ENCODE measurements at regions not wholly inside any gene's neighbourhood (a gene's known extent, or its start where the extent isn't known, plus 50 kb on each side); places are given as distances from the start of the nearest gene placed in this dataset.

- no peak for TF ChIP-seq GATA3 (IDR thresholded peaks at IDR 0.05; ENCODE audit: low read depth, low read length)
Observed at GRCh38 chr2:160576054-160576499, 82.5 kb upstream of the RBMS1 start.

DNA sequence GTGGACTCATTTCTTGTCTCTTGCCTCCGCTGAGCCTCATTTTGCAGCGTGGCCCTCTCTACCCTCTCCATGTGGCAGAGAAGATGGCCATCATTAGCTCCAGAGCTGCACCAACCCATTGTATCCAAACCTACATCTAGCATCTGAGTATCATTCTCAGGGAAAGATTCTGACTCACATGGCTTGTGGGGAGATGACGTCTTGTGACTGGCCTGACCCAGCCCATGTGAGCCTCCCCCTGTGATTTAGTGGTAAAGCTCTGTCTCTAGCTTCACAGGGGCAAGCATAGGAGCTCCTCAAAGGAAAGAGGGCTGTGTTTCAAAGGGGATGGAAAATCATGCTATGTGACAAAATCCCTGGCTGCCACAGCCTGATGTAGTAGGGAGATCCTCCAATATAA, 87.4 kb upstream of the RBMS1 start:
- no peak for TF ChIP-seq GATA2 (IDR thresholded peaks at IDR 0.05; ENCODE audit: low read depth, low read length)
- TF ChIP-seq GATA3 (IDR thresholded peaks at IDR 0.05; ENCODE audit: low read depth, low read length): no peak

DNA sequence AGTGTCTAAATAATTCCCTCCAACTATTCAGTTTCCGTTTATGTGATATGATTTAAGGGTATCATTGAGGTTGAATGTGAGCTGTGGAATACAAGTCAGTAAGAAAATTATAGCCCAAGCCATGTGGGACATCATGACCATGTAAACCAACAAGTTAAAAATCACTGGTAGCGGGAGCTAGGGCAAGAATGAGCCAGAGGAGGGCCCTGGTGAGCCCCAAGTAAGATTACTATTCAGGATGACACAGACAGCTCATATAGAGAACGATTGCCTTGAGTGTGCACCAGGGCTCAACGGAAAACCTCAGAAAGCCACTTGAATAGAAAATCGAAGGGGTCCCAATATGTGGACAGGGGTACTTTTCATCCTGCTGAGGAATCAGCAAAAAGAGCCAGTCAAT, 87.8 kb upstream of the RBMS1 start:
- no peak for TF ChIP-seq GATA3 (IDR thresholded peaks at IDR 0.05; ENCODE audit: low read depth, low read length)
- no peak for TF ChIP-seq GATA2 (IDR thresholded peaks at IDR 0.05; ENCODE audit: low read depth, low read length)

GRCh38 chr2:160582081-160582480, 88.5 kb upstream of the RBMS1 start:
- TF ChIP-seq GATA3 (IDR thresholded peaks at IDR 0.05; ENCODE audit: low read depth, low read length) (no peak), GATA2 (IDR thresholded peaks at IDR 0.05; ENCODE audit: low read depth, low read length) (no peak)

GRCh38 chr2:160582490-160583145, 89.0 kb upstream of the RBMS1 start:
- TF ChIP-seq GATA2 (IDR thresholded peaks at IDR 0.05; ENCODE audit: low read depth, low read length): no peak
- TF ChIP-seq GATA3 (IDR thresholded peaks at IDR 0.05; ENCODE audit: low read depth, low read length): no peak

GRCh38 chr2:160583146-160583535, 89.5 kb upstream of the RBMS1 start:
- no peak for TF ChIP-seq GATA3 (IDR thresholded peaks at IDR 0.05; ENCODE audit: low read depth, low read length)
- no peak for TF ChIP-seq GATA2 (IDR thresholded peaks at IDR 0.05; ENCODE audit: low read depth, low read length)

DNA sequence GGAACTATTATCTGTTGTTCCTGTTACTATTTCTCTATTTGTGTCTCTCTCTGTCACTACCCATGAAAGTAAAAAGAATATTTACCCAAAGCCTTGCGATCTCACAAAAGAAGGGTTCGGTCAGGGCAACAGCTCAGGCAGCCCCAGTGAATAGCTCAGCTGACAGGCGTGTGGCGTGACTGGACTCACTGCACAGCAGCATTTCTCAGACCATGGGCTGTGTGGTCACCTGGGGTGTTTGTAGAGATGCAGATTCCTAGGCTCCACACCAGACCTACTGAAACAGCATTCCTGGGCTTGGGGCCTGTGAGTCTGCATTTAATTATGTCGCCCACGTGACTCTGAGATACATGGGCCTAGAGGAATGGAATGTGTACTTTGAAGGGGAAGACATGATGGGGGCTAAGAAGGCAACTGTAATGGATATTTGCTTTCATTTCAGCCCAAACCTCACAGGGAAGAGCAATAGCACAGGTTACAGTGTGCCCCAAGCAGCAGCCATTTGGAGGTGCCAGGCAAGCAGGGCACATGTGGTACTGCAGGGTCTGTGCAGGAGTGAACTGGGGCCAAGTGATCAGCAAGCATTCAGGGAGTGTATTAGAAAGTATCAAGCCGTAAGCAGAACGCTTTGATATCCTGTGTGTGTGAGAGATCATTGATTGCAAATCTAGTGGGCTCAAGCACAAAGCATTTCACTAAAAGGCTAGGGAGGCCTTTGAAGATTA, 90.4 kb upstream of the RBMS1 start:
- TF ChIP-seq GATA2 (IDR thresholded peaks at IDR 0.05; ENCODE audit: low read depth, low read length) (no peak), GATA3 (IDR thresholded peaks at IDR 0.05; ENCODE audit: low read depth, low read length) (no peak)

GRCh38 chr2:160584972-160585494, 91.4 kb upstream of the RBMS1 start:
- TF ChIP-seq GATA3 (IDR thresholded peaks at IDR 0.05; ENCODE audit: low read depth, low read length) (no peak), GATA2 (IDR thresholded peaks at IDR 0.05; ENCODE audit: low read depth, low read length) (no peak)

DNA sequence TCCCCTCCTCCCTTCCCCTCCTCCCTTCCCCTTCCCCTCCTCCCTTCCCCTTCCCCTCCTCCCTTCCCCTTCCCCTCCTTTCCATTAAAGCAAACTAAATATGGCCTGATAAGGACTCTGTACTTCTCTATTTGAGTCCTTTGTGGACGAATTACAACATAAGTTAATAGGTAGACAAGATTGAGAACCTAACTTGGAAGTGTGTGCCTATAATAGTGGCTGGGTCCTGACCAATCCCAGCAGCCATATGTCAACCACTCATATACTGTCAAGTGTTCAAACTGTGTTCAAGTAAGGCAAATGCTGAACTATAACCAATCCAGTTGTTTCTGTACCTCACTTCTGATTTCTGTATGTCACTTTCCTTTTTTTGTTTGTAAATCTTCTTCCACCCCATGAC, 97.1 kb upstream of the RBMS1 start:
- no peak for TF ChIP-seq GATA3 (IDR thresholded peaks at IDR 0.05; ENCODE audit: low read depth, low read length)
- TF ChIP-seq GATA2 (IDR thresholded peaks at IDR 0.05; ENCODE audit: low read depth, low read length): no peak

GRCh38 chr2:160592401-160592800, 98.8 kb upstream of the RBMS1 start:
- TF ChIP-seq GATA2 (IDR thresholded peaks at IDR 0.05; ENCODE audit: low read depth, low read length) (no peak), GATA3 (IDR thresholded peaks at IDR 0.05; ENCODE audit: low read depth, low read length) (no peak)

DNA sequence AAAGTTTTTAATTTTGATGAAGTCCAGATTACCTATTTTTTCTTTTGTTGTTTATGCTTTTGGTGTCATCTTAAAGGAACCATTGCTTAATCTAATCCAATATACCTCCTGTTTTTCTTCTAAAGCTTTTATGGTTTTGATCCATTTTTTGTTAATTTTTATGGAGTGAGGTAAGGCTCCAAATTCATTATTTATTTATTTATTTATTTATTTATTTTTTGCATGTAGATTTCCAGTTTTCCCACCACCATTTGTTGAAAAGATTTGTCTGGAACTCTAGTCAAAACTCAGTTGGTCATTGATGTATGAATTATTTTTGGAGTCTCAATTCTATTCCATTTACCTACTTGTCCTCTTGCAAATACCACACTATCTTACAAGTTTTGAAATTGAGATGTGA, 99.4 kb upstream of the RBMS1 start:
- TF ChIP-seq GATA3 (IDR thresholded peaks at IDR 0.05; ENCODE audit: low read depth, low read length) (no peak), GATA2 (IDR thresholded peaks at IDR 0.05; ENCODE audit: low read depth, low read length) (no peak)

DNA sequence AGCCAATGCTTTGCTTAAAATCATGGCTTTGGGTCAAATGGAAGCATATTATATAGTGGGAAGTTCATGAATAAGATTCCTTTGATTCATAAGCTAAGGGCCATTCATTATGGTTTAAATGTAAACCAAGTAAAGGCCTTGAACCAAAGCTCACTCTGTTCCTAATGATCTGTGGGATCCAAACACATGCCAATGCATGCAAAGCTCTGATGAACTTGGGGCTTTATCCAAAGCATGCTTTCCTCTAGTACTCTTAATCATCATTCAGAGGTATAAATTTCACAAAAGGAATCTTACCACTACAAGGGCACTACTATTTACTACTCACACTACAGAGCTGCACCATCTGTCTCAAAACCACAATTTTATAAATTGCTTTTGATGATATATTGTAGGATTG, 102.8 kb upstream of the RBMS1 start:
- TF ChIP-seq GATA2 (IDR thresholded peaks at IDR 0.05; ENCODE audit: low read depth, low read length) (no peak), GATA3 (IDR thresholded peaks at IDR 0.05; ENCODE audit: low read depth, low read length) (no peak)

GRCh38 chr2:160602073-160602472, 108.5 kb upstream of the RBMS1 start:
- TF ChIP-seq GATA2 (IDR thresholded peaks at IDR 0.05; ENCODE audit: low read depth, low read length) (no peak), GATA3 (IDR thresholded peaks at IDR 0.05; ENCODE audit: low read depth, low read length) (no peak)

GRCh38 chr2:160603771-160604510, 110.3 kb upstream of the RBMS1 start:
- no peak for TF ChIP-seq GATA2 (IDR thresholded peaks at IDR 0.05; ENCODE audit: low read depth, low read length)

GRCh38 chr2:160606341-160606740, 112.7 kb upstream of the RBMS1 start:
- no peak for TF ChIP-seq GATA3 (IDR thresholded peaks at IDR 0.05; ENCODE audit: low read depth, low read length)
- no peak for TF ChIP-seq GATA2 (IDR thresholded peaks at IDR 0.05; ENCODE audit: low read depth, low read length)
